ENCODE measurements at regions not wholly inside any gene's neighbourhood (a gene's known extent, or its start where the extent isn't known, plus 50 kb on each side); places are given as distances from the start of the nearest gene placed in this dataset.
"Not testable (repeated sequence)": the region's sequence is repeated elsewhere in the genome, so short reads cannot be mapped to it uniquely, and the experiment has no call there.

- no peak for DNase-seq (ENCODE audit: low read depth, low spot score)
- Histone ChIP-seq H4K20me1 (replicated peaks; ENCODE audit: control insufficient read depth, extremely low read depth, insufficient read depth, low read length) (no peaks in the 10 kb centered on the region), H3K27ac (ENCODE audit: insufficient read depth, low read depth, low read length) (no peak overlapping the region), H2AFZ (ENCODE audit: low read depth, low read length) (no peak overlapping the region), H3K9me1 (replicated peaks; ENCODE audit: control insufficient read depth, extremely low read depth, insufficient read depth, low read length) (no peaks in the 10 kb centered on the region), H3K79me2 (ENCODE audit: control insufficient read depth, insufficient read depth, low read length) (no peaks in the 10 kb centered on the region), H3K9ac (replicated peaks; ENCODE audit: extremely low read depth, insufficient read depth, low read length) (no peak overlapping the region), H3K4me1 (ENCODE audit: control insufficient read depth, extremely low read depth, insufficient read depth, low read length) (no peaks in the 10 kb centered on the region), H3K4me2 (ENCODE audit: insufficient read depth, low read length) (no peak overlapping the region), H3K36me3 (ENCODE audit: control insufficient read depth in 2 of 2, extremely low read depth in 1 of 2, insufficient read depth in 2 of 2, low read length in 2 of 2) (no peaks in the 10 kb centered on the region), H3K27me3 (ENCODE audit: control insufficient read depth in 2 of 2, insufficient read depth in 2 of 2, low read length in 2 of 2) (no peaks in the 10 kb centered on the region), H3K4me3 (replicated peaks in 1 of 3; ENCODE audit: insufficient read depth in 1 of 3, low read depth in 1 of 3, low read length in 3 of 3) (no peak overlapping the region), H3K9me3 (replicated peaks; ENCODE audit: control insufficient read depth, insufficient read depth, low read length) (peaks cover 4% of the 10 kb centered on the region)
- no TSS peak for BruUV-seq (replicated peaks)
- FAIRE-seq, result no peak
- POLR2A ChIA-PET, result no interaction called here
- dilution Hi-C loops (cut with MboI; ENCODE audit: extremely low pct_ligation_motif_present, low sequenced_read_pairs) (no loop called here), intact Hi-C loops (cut with micrococcal nuclease) (no loop called here)
- CTCF ChIA-PET, result no interaction called here
- TF ChIP-seq EZH2 (IDR thresholded peaks at IDR 0.05; ENCODE audit: borderline replicate concordance, low read depth, low read length, severe bottlenecking) (no peak), FOS (IDR thresholded peaks at IDR 0.05; ENCODE audit: borderline replicate concordance, insufficient read depth, low read length) (no peak), MYC (IDR thresholded peaks at IDR 0.05; ENCODE audit: low read depth, low read length) (no peak), JUN (IDR thresholded peaks at IDR 0.05; ENCODE audit: borderline replicate concordance, insufficient read depth, insufficient read length, low read depth) (no peak), GATA2 (IDR thresholded peaks at IDR 0.05; ENCODE audit: insufficient read depth, insufficient read length, low read depth, low read length) (no peak), CTCF (IDR thresholded peaks at IDR 0.05; ENCODE audit: extremely low read depth in 1 of 2, insufficient read depth in 1 of 2, low read depth in 1 of 2, low read length in 2 of 2) (no peak), MAX (IDR thresholded peaks at IDR 0.05; ENCODE audit: insufficient read depth, insufficient read length) (no peak), POLR2A (IDR thresholded peaks at IDR 0.05; ENCODE audit: low read depth, low read length) (no peak), POLR2AphosphoS5 (IDR thresholded peaks at IDR 0.05; ENCODE audit: insufficient read depth, low read depth, low read length) (no peak)
Observed at GRCh38 chr4:45467157-45467556, 656.7 kb downstream of the GABRG1 start.

- H3K27me3 ChIP-seq (ENCODE audit: control insufficient read depth in 2 of 2, insufficient read depth in 2 of 2, low read length in 2 of 2); H3K4me3 ChIP-seq (replicated peaks in 1 of 3; ENCODE audit: insufficient read depth in 1 of 3, low read depth in 1 of 3, low read length in 3 of 3); intact Hi-C loops (cut with micrococcal nuclease); H2AFZ ChIP-seq (ENCODE audit: low read depth, low read length); POLR2A ChIA-PET; FAIRE-seq; H3K9ac ChIP-seq (replicated peaks; ENCODE audit: extremely low read depth, insufficient read depth, low read length); CTCF ChIA-PET; H3K79me2 ChIP-seq (ENCODE audit: control insufficient read depth, insufficient read depth, low read length); H3K27ac ChIP-seq (ENCODE audit: insufficient read depth, low read depth, low read length); dilution Hi-C loops (cut with MboI; ENCODE audit: extremely low pct_ligation_motif_present, low sequenced_read_pairs); H3K9me3 ChIP-seq (replicated peaks; ENCODE audit: control insufficient read depth, insufficient read depth, low read length); H3K36me3 ChIP-seq (ENCODE audit: control insufficient read depth in 2 of 2, extremely low read depth in 1 of 2, insufficient read depth in 2 of 2, low read length in 2 of 2); DNase-seq (ENCODE audit: low read depth, low spot score); H3K9me1 ChIP-seq (replicated peaks; ENCODE audit: control insufficient read depth, extremely low read depth, insufficient read depth, low read length); H3K4me1 ChIP-seq (ENCODE audit: control insufficient read depth, extremely low read depth, insufficient read depth, low read length); BruUV-seq (replicated peaks); H4K20me1 ChIP-seq (replicated peaks; ENCODE audit: control insufficient read depth, extremely low read depth, insufficient read depth, low read length); H3K4me2 ChIP-seq (ENCODE audit: insufficient read depth, low read length): not testable (repeated sequence)
Observed at GRCh38 chr4:45460157-45460556, 663.7 kb downstream of the GABRG1 start.

All from endothelial cell of umbilical vein (primary cell).